Activated T-cell treated with anti-CD3 and anti-CD28 coated beads, Interleukin-2, amount 50 U/mL, for 4 hours (primary cell): ENCODE measurements at regions not wholly inside any gene's neighbourhood (a gene's known extent, or its start where the extent isn't known, plus 50 kb on each side); places are given as distances from the start of the nearest gene placed in this dataset.
"Not testable (repeated sequence)": the region's sequence is repeated elsewhere in the genome, so short reads cannot be mapped to it uniquely, and the experiment has no call there.

Experiments
- ATAC-seq, 2 donors: fragments of 200-7000 bp; cut with Tn5 transposase; one replicate each; pipeline ENCODE4 v1.10.0; 2021
- DNase-seq: peaks from one replicate; pipeline ENCODE4 v3.0.0-alpha.2; 2020
- H3K27me3 Mint-ChIP-seq: one replicate; pipeline ENCODE4 v1.8.0; 2021; ENCODE audit warnings: low read depth, mixed read lengths
- H3K36me3 Mint-ChIP-seq: one replicate; pipeline ENCODE4 v1.8.0; 2022; ENCODE audit warnings: mixed read lengths; ENCODE audit not compliant: insufficient read depth
- H3K4me1 Mint-ChIP-seq: one replicate; pipeline ENCODE4 v1.8.0; 2021; ENCODE audit warnings: low read depth, mixed read lengths
- H3K4me3 Mint-ChIP-seq: one replicate; pipeline ENCODE4 v1.8.0; 2021; ENCODE audit warnings: mild to moderate bottlenecking, moderate library complexity, mixed read lengths
- H3K9me3 Mint-ChIP-seq: one replicate; pipeline ENCODE4 v1.8.0; 2021; ENCODE audit warnings: mixed read lengths

DNA sequence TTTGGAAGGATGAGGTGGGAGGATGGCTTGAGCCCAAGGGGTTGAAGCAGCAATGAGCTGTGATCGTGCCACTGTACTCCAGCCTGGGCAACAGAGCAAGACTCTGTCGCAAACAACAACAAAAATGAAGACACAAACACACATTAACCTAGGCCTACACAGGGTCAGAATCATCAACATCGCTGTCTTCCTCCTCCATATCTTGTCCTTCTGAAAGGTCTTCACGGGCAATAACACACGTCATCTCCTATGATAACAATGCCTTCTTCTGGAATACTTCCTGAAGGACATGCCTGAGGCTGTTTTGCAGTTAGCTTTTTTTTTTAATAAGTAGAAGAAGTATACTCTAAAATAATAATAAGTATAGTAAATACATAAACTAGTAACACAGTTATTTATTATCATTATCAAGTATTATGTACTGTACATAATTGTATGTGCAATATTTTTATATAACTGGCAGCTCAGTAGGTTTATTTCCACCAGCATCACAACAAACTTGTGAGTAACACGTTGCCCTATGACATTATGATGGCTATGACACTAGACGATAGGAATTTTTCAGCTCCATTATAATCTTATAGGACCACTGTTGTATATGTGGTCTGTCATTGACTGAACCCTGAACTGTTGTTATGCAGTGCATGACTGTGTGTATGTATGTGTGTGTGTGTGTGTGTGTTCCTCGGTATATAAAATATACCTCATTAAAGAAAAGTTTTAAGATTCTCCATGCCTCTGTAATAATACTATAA, 69.2 kb upstream of the MAML3 start:
- no peak for DNase-seq
- Mint-ChIP-seq H3K4me1 (no peaks in the 10 kb centered on the region), H3K9me3 (no peaks in the 10 kb centered on the region), H3K4me3 (no peak overlapping the region), H3K27me3 (peaks cover 4% of the 10 kb centered on the region), H3K36me3 (no peaks in the 10 kb centered on the region)
- no peak for ATAC-seq

DNA sequence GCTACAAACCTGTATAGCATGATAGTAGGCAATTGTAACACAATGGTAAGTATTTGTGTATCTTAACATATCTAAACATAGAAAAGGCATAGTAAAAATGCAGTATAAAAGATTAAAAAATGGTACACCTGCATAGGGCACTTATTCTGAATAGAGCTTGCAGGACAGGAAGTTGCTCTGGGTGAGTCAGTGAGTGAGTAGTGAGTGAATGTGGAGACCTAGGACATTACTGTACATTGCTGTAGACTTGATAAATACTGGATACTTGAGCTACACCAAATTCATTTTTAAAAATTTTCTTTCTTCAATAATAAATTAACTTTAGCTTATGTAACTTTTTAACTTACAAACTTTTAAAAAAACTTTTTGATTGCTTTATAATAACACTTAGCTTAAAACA, 68.2 kb upstream of the MAML3 start:
- no peak for DNase-seq
- H3K36me3 Mint-ChIP-seq, result no peaks in the 10 kb centered on the region
- no peaks in the 10 kb centered on the region for H3K4me1 Mint-ChIP-seq
- peak in 1 of 2 donors; percentile 41 for ATAC-seq
- H3K9me3 Mint-ChIP-seq, result no peaks in the 10 kb centered on the region
- no peak overlapping the region for H3K4me3 Mint-ChIP-seq
- H3K27me3 Mint-ChIP-seq, result peaks cover 4% of the 10 kb centered on the region

DNA sequence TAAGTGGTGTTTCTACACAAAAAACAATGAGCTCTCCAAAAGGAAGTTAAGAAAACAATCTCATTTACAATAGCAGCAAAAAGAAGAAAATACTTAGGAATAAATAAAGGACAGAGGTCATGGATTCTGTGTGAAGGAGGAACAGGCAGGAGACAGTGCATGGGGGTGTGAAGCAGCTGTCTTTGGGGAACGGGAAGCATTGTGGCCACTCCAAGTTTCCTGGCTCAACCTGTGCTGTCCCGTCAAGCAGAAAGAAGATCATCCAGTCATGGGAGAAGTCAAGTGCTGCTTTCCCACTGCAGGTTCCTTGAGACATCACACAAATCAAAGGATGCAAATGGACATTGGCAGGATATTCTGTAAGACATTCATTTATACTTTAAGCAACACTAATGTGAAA, 66.1 kb upstream of the MAML3 start:
- no peak overlapping the region for H3K4me3 Mint-ChIP-seq
- no peak for ATAC-seq
- H3K27me3 Mint-ChIP-seq, result peaks cover 6% of the 10 kb centered on the region
- no peaks in the 10 kb centered on the region for H3K36me3 Mint-ChIP-seq
- no peaks in the 10 kb centered on the region for H3K4me1 Mint-ChIP-seq
- no peaks in the 10 kb centered on the region for H3K9me3 Mint-ChIP-seq
- DNase-seq, result no peak

DNA sequence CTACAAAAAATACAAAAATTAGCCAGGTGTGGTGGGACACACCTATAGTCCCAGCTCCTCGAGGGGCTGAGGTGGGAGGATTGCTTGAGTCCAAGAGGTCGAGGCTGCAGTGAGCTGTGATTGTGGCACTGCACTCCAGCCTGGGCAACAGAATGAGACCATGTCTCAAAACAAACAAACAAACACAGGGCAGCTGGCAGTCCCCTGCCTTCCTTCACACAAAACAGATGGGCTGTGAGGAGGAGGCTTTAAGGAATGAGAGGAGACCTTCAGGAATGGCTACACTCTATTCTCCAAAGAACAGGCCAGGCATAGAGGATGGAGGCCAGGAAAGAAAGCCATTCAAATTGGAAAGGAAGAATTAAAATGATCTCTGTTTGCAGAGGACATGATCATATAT, 65.6 kb upstream of the MAML3 start:
- Mint-ChIP-seq H3K27me3 (peaks cover 11% of the 10 kb centered on the region), H3K36me3 (no peaks in the 10 kb centered on the region), H3K4me1 (no peaks in the 10 kb centered on the region), H3K4me3 (no peak overlapping the region), H3K9me3 (no peaks in the 10 kb centered on the region)
- DNase-seq (no peak), ATAC-seq (no peak)

DNA sequence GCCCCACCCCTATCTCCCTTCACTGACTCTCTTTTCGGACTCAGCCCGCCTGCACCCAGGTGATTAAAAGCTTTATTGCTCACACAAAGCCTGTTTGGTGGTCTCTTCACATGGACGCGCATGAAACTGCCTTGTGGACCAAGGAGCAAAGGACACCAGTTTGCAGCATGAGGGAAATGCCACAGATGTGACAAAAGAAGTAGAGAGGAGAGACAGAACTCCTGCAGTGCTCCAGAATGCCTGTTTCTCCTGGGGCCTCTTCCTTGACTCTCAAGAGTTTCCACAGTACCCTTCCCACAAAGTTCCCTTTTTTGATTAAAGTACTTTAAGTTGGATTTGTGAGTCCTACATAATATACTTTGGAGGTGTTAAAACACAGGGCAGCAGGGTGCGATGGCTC, 65.1 kb upstream of the MAML3 start:
- peaks cover 11% of the 10 kb centered on the region for H3K27me3 Mint-ChIP-seq
- DNase-seq, H3K4me3 Mint-ChIP-seq, H3K9me3 Mint-ChIP-seq, ATAC-seq, H3K36me3 Mint-ChIP-seq, H3K4me1 Mint-ChIP-seq: not testable (repeated sequence)

DNA sequence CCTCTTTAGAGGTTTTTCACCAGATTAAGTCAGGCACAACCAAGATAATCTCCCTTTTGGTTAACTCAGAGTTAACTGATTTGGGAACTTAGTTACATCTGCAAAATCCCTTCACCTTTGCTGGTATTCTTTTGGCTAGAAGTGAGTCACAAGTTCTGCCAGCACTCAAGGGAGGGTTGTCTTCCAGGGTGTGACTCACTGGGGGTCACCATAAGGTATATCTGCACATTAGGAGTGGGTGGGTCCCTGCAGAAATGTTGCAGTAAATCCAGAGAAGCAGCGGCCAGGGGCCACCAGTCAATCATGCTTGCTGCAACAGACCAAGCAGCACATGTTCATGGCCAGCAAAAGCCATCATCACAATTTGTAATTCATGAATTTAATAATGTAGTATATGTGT, 59.8 kb upstream of the MAML3 start:
- DNase-seq (no peak), ATAC-seq (peak; percentile 43 to 67)
- Mint-ChIP-seq H3K4me1 (no peaks in the 10 kb centered on the region), H3K27me3 (peaks cover 7% of the 10 kb centered on the region), H3K4me3 (no peak overlapping the region), H3K9me3 (no peaks in the 10 kb centered on the region), H3K36me3 (no peaks in the 10 kb centered on the region)

DNA sequence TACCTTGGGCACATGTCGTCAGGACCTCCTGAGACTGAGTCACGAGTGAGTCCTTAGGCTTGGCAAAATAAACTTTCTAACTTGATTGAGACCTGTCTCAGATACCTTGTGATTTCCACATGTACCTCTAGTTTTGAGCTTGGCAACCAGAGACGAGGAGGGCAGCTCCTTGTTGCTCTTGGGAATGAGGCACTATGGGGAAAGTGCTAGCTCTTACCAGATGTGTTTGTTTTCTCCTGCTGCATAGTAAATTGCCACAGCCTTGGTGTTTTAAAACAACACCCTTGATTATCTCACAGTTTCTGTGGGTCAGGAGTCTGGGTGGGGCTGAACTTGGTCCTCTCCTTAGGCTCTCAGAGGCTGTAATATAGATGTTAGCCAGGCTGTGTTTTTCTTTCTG, 59.1 kb upstream of the MAML3 start:
- H3K9me3 Mint-ChIP-seq, result no peaks in the 10 kb centered on the region
- ATAC-seq (no peak), DNase-seq (no peak)
- H3K4me1 Mint-ChIP-seq, result no peaks in the 10 kb centered on the region
- H3K36me3 Mint-ChIP-seq, result no peaks in the 10 kb centered on the region
- H3K27me3 Mint-ChIP-seq, result peaks cover 7% of the 10 kb centered on the region
- H3K4me3 Mint-ChIP-seq, result no peak overlapping the region

DNA sequence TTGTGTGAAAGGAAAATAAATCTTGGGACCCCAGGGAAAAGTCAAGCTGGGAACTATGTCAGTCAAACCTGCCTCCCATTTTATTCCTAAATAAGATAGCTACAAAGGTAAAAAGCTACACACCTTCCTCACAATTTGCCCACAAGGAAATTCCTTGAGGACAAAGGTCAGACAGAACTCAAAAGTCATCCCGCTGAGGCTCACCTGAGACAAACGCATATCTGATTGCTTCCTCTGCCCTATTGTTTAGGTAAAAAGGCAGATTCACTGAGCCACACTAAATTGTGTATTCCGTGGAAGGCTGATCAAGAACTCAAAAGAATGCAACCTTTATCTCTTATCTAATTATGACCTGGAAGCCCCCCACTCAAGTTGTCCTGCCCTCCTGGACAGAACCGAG, 58.7 kb upstream of the MAML3 start:
- ATAC-seq (no peak), DNase-seq (no peak)
- H3K4me1 Mint-ChIP-seq, result no peaks in the 10 kb centered on the region
- peaks cover 7% of the 10 kb centered on the region for H3K27me3 Mint-ChIP-seq
- no peak overlapping the region for H3K4me3 Mint-ChIP-seq
- no peaks in the 10 kb centered on the region for H3K36me3 Mint-ChIP-seq
- H3K9me3 Mint-ChIP-seq, result no peaks in the 10 kb centered on the region

DNA sequence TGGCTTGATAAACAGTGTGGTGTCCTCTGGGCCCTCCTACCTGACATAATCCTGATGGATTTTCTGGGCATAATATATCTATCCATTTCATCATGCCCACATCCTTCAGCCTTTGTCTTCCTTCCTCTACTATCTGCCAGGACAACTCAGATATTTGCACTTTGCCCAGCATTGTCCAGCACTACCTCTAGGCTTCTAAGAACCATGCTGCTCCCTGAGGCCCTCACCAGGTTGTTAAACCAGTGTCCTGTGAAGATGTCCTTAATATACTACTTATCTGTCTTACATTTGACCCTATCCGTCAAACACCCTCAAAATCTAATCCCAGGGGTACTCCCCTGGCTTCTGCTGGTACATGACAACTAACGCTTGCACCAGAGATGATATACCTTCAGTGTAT, 58.2 kb upstream of the MAML3 start:
- no peaks in the 10 kb centered on the region for H3K9me3 Mint-ChIP-seq
- H3K4me3 Mint-ChIP-seq, result no peak overlapping the region
- no peaks in the 10 kb centered on the region for H3K4me1 Mint-ChIP-seq
- H3K27me3 Mint-ChIP-seq, result peaks cover 7% of the 10 kb centered on the region
- ATAC-seq (no peak), DNase-seq (no peak)
- H3K36me3 Mint-ChIP-seq, result no peaks in the 10 kb centered on the region

DNA sequence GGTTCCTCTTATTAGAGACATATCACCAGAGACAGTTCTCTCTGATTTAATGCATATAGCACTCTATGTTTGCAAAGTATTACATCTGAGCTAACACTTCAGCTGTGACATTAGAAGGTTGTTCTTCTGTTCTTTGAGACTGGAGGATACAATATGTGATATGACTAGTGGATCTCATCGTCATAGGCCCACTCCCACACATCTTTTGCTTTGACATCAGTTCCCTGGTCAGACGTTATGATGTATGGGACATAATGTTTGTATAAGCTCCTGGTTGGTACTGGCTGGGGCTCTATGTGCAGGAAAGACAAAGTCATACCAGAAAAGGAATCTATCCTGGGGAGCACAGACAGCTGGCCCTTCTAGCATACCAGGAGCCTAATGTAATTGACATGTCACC, 57.7 kb upstream of the MAML3 start:
- H3K4me1 Mint-ChIP-seq, result no peaks in the 10 kb centered on the region
- H3K4me3 Mint-ChIP-seq, result no peak overlapping the region
- DNase-seq, result no peak
- H3K36me3 Mint-ChIP-seq, result no peaks in the 10 kb centered on the region
- peaks cover 7% of the 10 kb centered on the region for H3K27me3 Mint-ChIP-seq
- ATAC-seq, result no peak
- no peaks in the 10 kb centered on the region for H3K9me3 Mint-ChIP-seq

DNA sequence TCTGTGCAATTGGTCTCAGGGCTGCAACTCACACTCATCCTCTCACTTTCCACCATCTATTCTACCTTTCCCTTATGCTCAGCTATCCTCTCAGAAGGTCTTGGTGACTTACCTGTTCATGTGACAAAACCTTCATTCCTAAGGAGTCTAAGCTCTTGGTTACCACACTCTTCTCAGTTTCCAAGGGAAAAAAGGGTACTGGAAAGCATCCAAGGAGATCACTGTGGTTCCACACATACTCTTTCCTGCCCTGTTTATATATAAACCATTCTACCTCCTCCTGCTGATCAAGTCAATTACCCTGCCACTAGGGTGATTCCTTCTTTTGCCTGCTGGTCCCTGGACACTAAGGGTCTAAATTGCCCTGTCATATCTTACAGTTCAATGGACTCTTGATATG, 57.2 kb upstream of the MAML3 start:
- no peak overlapping the region for H3K4me3 Mint-ChIP-seq
- no peaks in the 10 kb centered on the region for H3K4me1 Mint-ChIP-seq
- H3K36me3 Mint-ChIP-seq, result no peaks in the 10 kb centered on the region
- no peak for ATAC-seq
- H3K9me3 Mint-ChIP-seq, result no peaks in the 10 kb centered on the region
- peaks cover 7% of the 10 kb centered on the region for H3K27me3 Mint-ChIP-seq
- DNase-seq, result no peak

DNA sequence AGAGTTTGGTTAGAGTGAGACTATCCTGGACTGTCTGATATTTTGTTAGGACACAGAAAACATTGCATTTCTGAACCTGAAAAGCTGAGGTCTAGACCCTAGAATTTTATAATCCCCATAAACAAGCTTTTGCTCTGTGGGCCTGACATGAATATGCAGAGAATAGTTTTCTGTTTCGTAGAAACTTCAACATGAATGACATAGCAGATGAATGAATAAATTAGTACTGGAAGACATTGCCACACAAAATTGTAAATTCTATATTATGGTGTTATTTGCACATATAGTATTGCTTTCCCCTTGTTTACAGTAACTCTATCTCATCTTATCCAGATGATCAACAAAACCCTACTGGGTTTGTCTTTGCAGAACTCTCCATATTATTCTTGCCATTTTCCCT, 54.9 kb upstream of the MAML3 start:
- DNase-seq (no peak), ATAC-seq (no peak)
- Mint-ChIP-seq H3K36me3 (no peaks in the 10 kb centered on the region), H3K4me1 (no peaks in the 10 kb centered on the region), H3K9me3 (no peaks in the 10 kb centered on the region), H3K27me3 (no peaks in the 10 kb centered on the region), H3K4me3 (no peak overlapping the region)
